ENCODE measurements at regions not wholly inside any gene's neighbourhood (a gene's known extent, or its start where the extent isn't known, plus 50 kb on each side); places are given as distances from the start of the nearest gene placed in this dataset.

GRCh38 chr4:64724689-64725088, 315.4 kb upstream of the TECRL start:
- TF ChIP-seq MAFG (CRISPR knock-in tag; IDR thresholded peaks at IDR 0.05) (no peak), GABPB1 (CRISPR knock-in tag; IDR thresholded peaks at IDR 0.05) (no peak), PCBP1 (IDR thresholded peaks at IDR 0.05; ENCODE audit: borderline replicate concordance, low read depth, low read length) (no peak), JUN (CRISPR knock-in tag; IDR thresholded peaks at IDR 0.05) (no peak), ZNF17 (CRISPR knock-in tag; IDR thresholded peaks at IDR 0.05) (no peak), KLF12 (CRISPR knock-in tag; IDR thresholded peaks at IDR 0.05; ENCODE audit: borderline replicate concordance) (no peak), SMC3 (IDR thresholded peaks at IDR 0.05; ENCODE audit: low read length) (no peak), MTERF4 (CRISPR knock-in tag; IDR thresholded peaks at IDR 0.05) (no peak), CBX2 (IDR thresholded peaks at IDR 0.05; ENCODE audit: low read depth, low read length) (no peak), CBX2 (CRISPR knock-in tag; IDR thresholded peaks at IDR 0.05; ENCODE audit: low read depth) (no peak), BCL6 (CRISPR knock-in tag; IDR thresholded peaks at IDR 0.05) (no peak)
- TF ChIP-seq, protein P1, sequence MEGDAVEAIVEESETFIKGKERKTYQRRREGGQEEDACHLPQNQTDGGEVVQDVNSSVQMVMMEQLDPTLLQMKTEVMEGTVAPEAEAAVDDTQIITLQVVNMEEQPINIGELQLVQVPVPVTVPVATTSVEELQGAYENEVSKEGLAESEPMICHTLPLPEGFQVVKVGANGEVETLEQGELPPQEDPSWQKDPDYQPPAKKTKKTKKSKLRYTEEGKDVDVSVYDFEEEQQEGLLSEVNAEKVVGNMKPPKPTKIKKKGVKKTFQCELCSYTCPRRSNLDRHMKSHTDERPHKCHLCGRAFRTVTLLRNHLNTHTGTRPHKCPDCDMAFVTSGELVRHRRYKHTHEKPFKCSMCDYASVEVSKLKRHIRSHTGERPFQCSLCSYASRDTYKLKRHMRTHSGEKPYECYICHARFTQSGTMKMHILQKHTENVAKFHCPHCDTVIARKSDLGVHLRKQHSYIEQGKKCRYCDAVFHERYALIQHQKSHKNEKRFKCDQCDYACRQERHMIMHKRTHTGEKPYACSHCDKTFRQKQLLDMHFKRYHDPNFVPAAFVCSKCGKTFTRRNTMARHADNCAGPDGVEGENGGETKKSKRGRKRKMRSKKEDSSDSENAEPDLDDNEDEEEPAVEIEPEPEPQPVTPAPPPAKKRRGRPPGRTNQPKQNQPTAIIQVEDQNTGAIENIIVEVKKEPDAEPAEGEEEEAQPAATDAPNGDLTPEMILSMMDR (CRISPR knock-in tag; IDR thresholded peaks at IDR 0.05): no peak
- TF ChIP-seq, protein P2, sequence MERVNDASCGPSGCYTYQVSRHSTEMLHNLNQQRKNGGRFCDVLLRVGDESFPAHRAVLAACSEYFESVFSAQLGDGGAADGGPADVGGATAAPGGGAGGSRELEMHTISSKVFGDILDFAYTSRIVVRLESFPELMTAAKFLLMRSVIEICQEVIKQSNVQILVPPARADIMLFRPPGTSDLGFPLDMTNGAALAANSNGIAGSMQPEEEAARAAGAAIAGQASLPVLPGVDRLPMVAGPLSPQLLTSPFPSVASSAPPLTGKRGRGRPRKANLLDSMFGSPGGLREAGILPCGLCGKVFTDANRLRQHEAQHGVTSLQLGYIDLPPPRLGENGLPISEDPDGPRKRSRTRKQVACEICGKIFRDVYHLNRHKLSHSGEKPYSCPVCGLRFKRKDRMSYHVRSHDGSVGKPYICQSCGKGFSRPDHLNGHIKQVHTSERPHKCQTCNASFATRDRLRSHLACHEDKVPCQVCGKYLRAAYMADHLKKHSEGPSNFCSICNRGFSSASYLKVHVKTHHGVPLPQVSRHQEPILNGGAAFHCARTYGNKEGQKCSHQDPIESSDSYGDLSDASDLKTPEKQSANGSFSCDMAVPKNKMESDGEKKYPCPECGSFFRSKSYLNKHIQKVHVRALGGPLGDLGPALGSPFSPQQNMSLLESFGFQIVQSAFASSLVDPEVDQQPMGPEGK (CRISPR knock-in tag; IDR thresholded peaks at IDR 0.05): no peak

Measured in HepG2 (cell line).